GM13976 (cell line): ENCODE measurements at regions not wholly inside any gene's neighbourhood (a gene's known extent, or its start where the extent isn't known, plus 50 kb on each side); places are given as distances from the start of the nearest gene placed in this dataset.
A peak's percentile ranks its signal among the peaks of the same experiment; 100 is the strongest.

Source experiments
- DNase-seq: peaks from one replicate; pipeline ENCODE4 v3.0.0; 2012; ENCODE audit warnings: low spot score
- CTCF ChIP-seq: IDR thresholded peaks from 2 replicates; pipeline ENCODE4 v1.5.1; 2012; ENCODE audit warnings: borderline replicate concordance, mild to moderate bottlenecking; ENCODE audit not compliant: insufficient read depth; ENCODE audit errors: extremely low read depth, missing control alignments, control extremely low read depth
- in situ Hi-C: fragments of 300-500 bp; cut with MboI; formaldehyde crosslinking; loops from one replicate; pipeline ENCODE4 v1.12.0; 2022; ENCODE audit warnings: low sequenced_read_pairs, mixed read lengths, inconsistent platforms; ENCODE audit not compliant: unreplicated experiment

DNA sequence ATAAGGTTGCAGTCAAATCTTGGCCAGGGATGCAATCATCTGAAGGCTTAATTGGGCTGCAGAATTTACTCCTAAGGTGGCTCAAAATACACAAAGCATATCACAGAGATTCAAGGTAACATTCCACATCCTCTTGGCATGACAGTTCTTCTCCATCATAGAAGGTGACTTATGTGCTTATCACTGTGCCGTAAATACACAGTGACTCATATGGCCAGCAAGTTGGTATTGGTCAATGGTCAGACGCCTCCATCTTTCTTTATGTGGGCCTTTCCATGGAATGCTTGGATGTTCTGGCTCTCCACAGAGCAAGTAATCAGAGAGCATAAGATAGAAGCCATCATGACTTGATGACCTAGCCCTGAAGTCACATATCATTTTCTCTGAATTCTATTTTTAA, 168.8 kb upstream of the ST8SIA2 start:
- no peak for DNase-seq
- no peak for TF ChIP-seq CTCF
- in situ Hi-C loops = loop anchor here (10.0 kb wide), 1 partner anchor 130 kb away; no protein-coding TSS in a partner anchor

DNA sequence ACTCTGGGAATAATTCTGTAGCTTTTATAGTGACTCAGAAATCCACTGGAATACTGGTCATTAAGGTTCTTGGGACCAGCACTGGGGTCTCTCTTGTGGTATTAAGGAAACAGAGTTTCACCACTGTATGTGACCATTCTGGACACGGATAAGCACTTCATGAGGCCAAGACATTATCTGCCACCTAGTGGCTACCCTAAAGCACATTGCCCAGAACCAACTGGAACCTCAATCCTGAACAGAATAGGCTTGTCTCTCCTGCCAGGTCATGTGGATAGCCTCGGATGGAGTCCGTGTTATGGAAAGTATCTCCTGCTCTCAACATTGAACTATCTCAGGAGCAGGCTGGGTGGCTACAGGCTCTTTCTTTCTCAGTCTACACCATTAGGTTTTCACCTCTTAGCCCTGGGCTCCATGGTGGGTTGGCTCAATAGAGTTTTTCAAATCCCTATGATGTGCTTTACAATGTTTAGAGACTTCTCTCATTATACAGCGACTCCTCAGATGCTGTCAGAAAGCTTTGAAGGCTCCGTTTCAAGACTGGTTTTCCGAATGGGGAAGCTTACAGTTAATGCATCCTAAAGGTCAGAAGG, 167.6 kb upstream of the ST8SIA2 start:
- TF ChIP-seq CTCF = peak; percentile 5
- DNase-seq = no peak
- in situ Hi-C loops = loop anchor here (10.0 kb wide), 1 partner anchor 131 kb away; no protein-coding TSS in a partner anchor

GRCh38 chr15:92228830-92229229, 164.9 kb upstream of the ST8SIA2 start:
- no peak for DNase-seq
- TF ChIP-seq CTCF = no peak
- in situ Hi-C loops = loop anchor here (10.0 kb wide), 1 partner anchor 134 kb away; no protein-coding TSS in a partner anchor

DNA sequence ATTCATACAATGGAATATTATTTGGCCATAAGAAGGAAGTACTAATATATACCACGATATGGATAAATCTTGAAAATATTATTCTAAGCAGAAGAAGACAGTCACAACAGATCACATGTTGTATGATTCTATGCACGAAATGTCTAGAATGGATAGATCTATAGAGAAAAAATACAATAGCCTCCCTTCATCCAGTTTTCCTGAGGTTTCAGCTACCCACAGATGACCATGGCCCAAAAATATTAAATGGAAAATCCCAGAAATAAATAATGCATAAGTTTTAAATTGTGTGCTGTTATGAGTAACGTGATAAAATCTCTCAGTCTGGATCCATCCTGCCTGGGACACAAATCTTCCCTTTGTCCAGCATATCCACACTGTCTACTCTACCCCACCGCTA, 162.2 kb upstream of the ST8SIA2 start:
- no peak for TF ChIP-seq CTCF
- in situ Hi-C loops = no loop called here
- DNase-seq = no peak

GRCh38 chr15:92232317-92232716, 161.4 kb upstream of the ST8SIA2 start:
- no peak for TF ChIP-seq CTCF
- in situ Hi-C loops = no loop called here
- DNase-seq = no peak

DNA sequence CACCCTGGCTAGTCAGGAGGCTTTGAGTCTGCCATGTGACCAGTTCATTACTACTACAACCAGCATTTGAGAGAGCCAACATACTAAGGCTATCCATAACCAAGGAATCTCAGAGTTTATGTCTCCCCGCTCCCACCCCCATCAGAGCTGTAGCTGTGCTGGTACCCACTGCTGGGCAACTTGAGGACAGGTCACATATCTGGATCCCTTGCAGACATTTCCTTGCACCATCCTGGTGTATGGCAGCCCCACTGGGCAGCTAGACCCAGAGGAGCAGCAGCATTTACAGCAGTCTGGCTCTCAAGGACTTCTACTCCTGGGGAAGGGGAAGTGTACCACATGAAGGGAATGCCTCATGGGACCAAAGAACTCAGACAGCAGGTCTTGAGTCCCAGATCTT, 160.8 kb upstream of the ST8SIA2 start:
- in situ Hi-C loops = no loop called here
- no peak for DNase-seq
- TF ChIP-seq CTCF = no peak
